PC-3 (cell line): ENCODE measurements at regions not wholly inside any gene's neighbourhood (a gene's known extent, or its start where the extent isn't known, plus 50 kb on each side); places are given as distances from the start of the nearest gene placed in this dataset.

Experiments
- ATAC-seq: fragments of 200-7000 bp; cut with Tn5 transposase; 2 replicates; pipeline ENCODE4 v1.9.1; 2020; ENCODE audit warnings: mild to moderate bottlenecking, moderate library complexity
- BruUV-seq: library from RNA; stranded (reverse); fragments of 400-500 nt; replicated peaks from 2 replicates; lab custom pipeline; 2021; lab: Mats Ljungman, UMichigan
- CTCF ChIA-PET: fragments of 300-600 bp; sonication (Branson Sonifier 250); formaldehyde crosslinking; loops from one replicate; lab custom pipeline; 2022; ENCODE audit warnings: antibody characterized with exemption; lab: Charles Lee
- POLR2A ChIA-PET: fragments of 300-600 bp; sonication (Branson Sonifier 250); formaldehyde crosslinking; loops from one replicate; lab custom pipeline; 2022; ENCODE audit warnings: antibody characterized with exemption; ENCODE audit not compliant: unreplicated experiment; lab: Charles Lee
- DNase-seq: peaks from one replicate; pipeline ENCODE4 v3.0.0-alpha.2; 2015
- H2AFZ ChIP-seq: fragments of 300-600 bp; sonication (generic); 2 replicates; pipeline ENCODE4 v1.6.0; 2016; ENCODE audit warnings: antibody characterized with exemption, low read length
- H3F3A ChIP-seq: fragments of 300-600 bp; sonication (generic); one replicate; pipeline ENCODE4 v1.6.0; 2017; ENCODE audit warnings: antibody characterized with exemption, low read length, control low read depth, mild to moderate bottlenecking; ENCODE audit not compliant: unreplicated experiment
- H3K27ac ChIP-seq: fragments of 300-600 bp; sonication (generic); 2 replicates; pipeline ENCODE4 v1.5.1; 2016; ENCODE audit warnings: mild to moderate bottlenecking, low read length
- H3K27me3 ChIP-seq: fragments of 300-600 bp; sonication (generic); 2 replicates; pipeline ENCODE4 v1.6.1; 2016; ENCODE audit warnings: low read length, mixed read lengths
- H3K36me3 ChIP-seq: fragments of 300-600 bp; sonication (generic); 2 replicates; pipeline ENCODE4 v1.6.1; 2016; ENCODE audit warnings: low read depth, mixed run types, low read length, mixed read lengths
- H3K4me1 ChIP-seq: fragments of 300-600 bp; sonication (generic); 2 replicates; pipeline ENCODE4 v1.5.1; 2016; ENCODE audit warnings: low read length; ENCODE audit not compliant: insufficient read depth
- H3K4me2 ChIP-seq: fragments of 300-600 bp; sonication (generic); 2 replicates; pipeline ENCODE4 v1.6.0; 2016; ENCODE audit warnings: low read length
- H3K4me3 ChIP-seq: fragments of 300-600 bp; sonication (generic); 2 replicates; pipeline ENCODE4 v1.5.1; 2016; ENCODE audit warnings: mild to moderate bottlenecking, low read length, mixed read lengths
- H3K79me2 ChIP-seq: fragments of 300-600 bp; sonication (generic); 2 replicates; pipeline ENCODE4 v1.6.1; 2017; ENCODE audit warnings: low read length, mixed read lengths
- H3K9ac ChIP-seq: fragments of 300-600 bp; sonication (generic); 2 replicates; pipeline ENCODE4 v1.6.0; 2016; ENCODE audit warnings: mild to moderate bottlenecking, low read length
- H3K9me2 ChIP-seq: fragments of 300-600 bp; sonication (generic); replicated peaks from 2 replicates; pipeline ENCODE4 v1.6.1; 2016; ENCODE audit warnings: mixed run types, low read length, mixed read lengths
- H3K9me3 ChIP-seq: fragments of 300-600 bp; sonication (generic); 2 replicates; pipeline ENCODE4 v1.6.1; 2016; ENCODE audit warnings: low read length, mixed read lengths
- H4K20me1 ChIP-seq: fragments of 300-600 bp; sonication (generic); 2 replicates; pipeline ENCODE4 v1.6.1; 2016; ENCODE audit warnings: low read length, mixed read lengths
- CTCF ChIP-seq: fragments of 300-600 bp; sonication (generic); conservative IDR thresholded peaks from 2 replicates; pipeline ENCODE4 v1.5.1; 2017; ENCODE audit warnings: antibody characterized with exemption, low read depth, mild to moderate bottlenecking, low read length
- EZH2 ChIP-seq: fragments of 300-600 bp; sonication (generic); IDR thresholded peaks from one replicate; pipeline ENCODE4 v1.6.1; 2017; ENCODE audit warnings: antibody characterized with exemption, mild to moderate bottlenecking, low read length; ENCODE audit not compliant: unreplicated experiment
- EZH2phosphoT487 ChIP-seq: fragments of 300-600 bp; sonication (generic); IDR thresholded peaks from 2 replicates; pipeline ENCODE4 v1.6.1; 2018; ENCODE audit warnings: mild to moderate bottlenecking, antibody characterized with exemption, low read length, borderline replicate concordance
- intact Hi-C: fragments of 100-400 bp; cut with micrococcal nuclease; formaldehyde crosslinking; loops from 2 replicates; pipeline ENCODE4 v1.9.0; 2023

- no peak for ATAC-seq
- Histone ChIP-seq H3K27ac (no peak overlapping the region), H3K36me3 (no peaks in the 10 kb centered on the region), H3K4me3 (no peak overlapping the region), H3F3A (no peaks in the 10 kb centered on the region), H3K27me3 (no peaks in the 10 kb centered on the region), H3K9me2 (no peaks in the 10 kb centered on the region), H3K9me3 (no peaks in the 10 kb centered on the region), H2AFZ (no peak overlapping the region), H3K79me2 (no peaks in the 10 kb centered on the region), H3K4me1 (no peaks in the 10 kb centered on the region), H3K4me2 (no peak overlapping the region), H4K20me1 (no peaks in the 10 kb centered on the region), H3K9ac (no peak overlapping the region)
- intact Hi-C loops, result no loop called here
- CTCF ChIA-PET, result no interaction called here
- POLR2A ChIA-PET, result no interaction called here
- no TSS peak for BruUV-seq
- no peak for TF ChIP-seq EZH2phosphoT487
- DNase-seq, result no peak
Observed at GRCh38 chr14:81743605-81744004, 210.0 kb upstream of the SEL1L start.

- ATAC-seq, result no peak
- Histone ChIP-seq H3K9ac (no peak overlapping the region), H4K20me1 (no peaks in the 10 kb centered on the region), H3K79me2 (no peaks in the 10 kb centered on the region), H3K4me2 (no peak overlapping the region), H2AFZ (no peak overlapping the region), H3K27me3 (no peaks in the 10 kb centered on the region), H3K9me2 (no peaks in the 10 kb centered on the region), H3K36me3 (no peaks in the 10 kb centered on the region), H3K9me3 (peaks cover 7% of the 10 kb centered on the region; the same call in 1 of the 2 replicates), H3F3A (no peaks in the 10 kb centered on the region), H3K27ac (no peak overlapping the region), H3K4me3 (no peak overlapping the region), H3K4me1 (no peaks in the 10 kb centered on the region)
- TF ChIP-seq CTCF (no peak), EZH2 (no peak), EZH2phosphoT487 (no peak)
- intact Hi-C loops, result no loop called here
- no peak for DNase-seq
- BruUV-seq, result no TSS peak
- CTCF ChIA-PET, result no interaction called here
- POLR2A ChIA-PET, result no interaction called here
Observed at GRCh38 chr14:81751198-81751597, 217.5 kb upstream of the SEL1L start.

- BruUV-seq, result no TSS peak
- Histone ChIP-seq H3K4me2 (no peak overlapping the region), H3K4me1 (no peaks in the 10 kb centered on the region), H4K20me1 (no peaks in the 10 kb centered on the region), H3K4me3 (no peak overlapping the region), H3K36me3 (no peaks in the 10 kb centered on the region), H3K9ac (no peak overlapping the region), H3K79me2 (no peaks in the 10 kb centered on the region), H3K9me2 (no peaks in the 10 kb centered on the region), H2AFZ (no peak overlapping the region), H3K9me3 (no peaks in the 10 kb centered on the region), H3K27me3 (no peaks in the 10 kb centered on the region), H3K27ac (no peak overlapping the region), H3F3A (no peaks in the 10 kb centered on the region)
- ATAC-seq, result no peak
- POLR2A ChIA-PET, result no interaction called here
- TF ChIP-seq EZH2phosphoT487 (no peak), CTCF (no peak), EZH2 (no peak)
- CTCF ChIA-PET, result no interaction called here
- intact Hi-C loops, result no loop called here
- no peak for DNase-seq
Observed at GRCh38 chr14:81759541-81759940, 225.9 kb upstream of the SEL1L start.
